Natural killer cell treated with Interleukin-12 subunit alpha and Interleukin-12 subunit beta and Interleukin-15 and Interleukin-18, amount 100 ng/mL, for 72 hours (primary cell): ENCODE measurements at regions not wholly inside any gene's neighbourhood (a gene's known extent, or its start where the extent isn't known, plus 50 kb on each side); places are given as distances from the start of the nearest gene placed in this dataset.

Experiments
- ATAC-seq, 2 donors: fragments of 150-1000 bp; cut with Tn5 transposase in 1 of 2; sonication (Bioruptor Pico), chemical (Tn5 transposase) in 1 of 2; 2 replicates each; pipeline ENCODE4 v1.10.0; 2021
- DNase-seq: peaks from one replicate; pipeline ENCODE4 v3.0.0; 2022; ENCODE audit warnings: low spot score
- H3K27ac Mint-ChIP-seq, 2 donors: 1 replicate in 1 of 2; 2 replicates in 1 of 2; pipeline ENCODE4 v1.8.0; 2022; ENCODE audit warnings: mixed read lengths in 2 of 2, mild to moderate bottlenecking in 1 of 2, moderate library complexity in 1 of 2
- H3K27me3 Mint-ChIP-seq, 2 donors: 1 replicate in 1 of 2; 2 replicates in 1 of 2; pipeline ENCODE4 v1.8.0; 2022; ENCODE audit warnings: mixed read lengths in 2 of 2
- H3K36me3 Mint-ChIP-seq: one replicate; pipeline ENCODE4 v1.8.0; 2022; ENCODE audit warnings: mixed read lengths
- H3K4me1 Mint-ChIP-seq, 2 donors: 1 replicate in 1 of 2; 2 replicates in 1 of 2; pipeline ENCODE4 v1.8.0; 2022; ENCODE audit warnings: low read depth in 2 of 2, mixed read lengths in 2 of 2, mild to moderate bottlenecking in 1 of 2
- H3K4me3 Mint-ChIP-seq: one replicate; pipeline ENCODE4 v1.8.0; 2022; ENCODE audit warnings: mixed read lengths
- H3K9me3 Mint-ChIP-seq: 2 replicates; pipeline ENCODE4 v1.8.0; 2022; ENCODE audit warnings: mixed read lengths

DNA sequence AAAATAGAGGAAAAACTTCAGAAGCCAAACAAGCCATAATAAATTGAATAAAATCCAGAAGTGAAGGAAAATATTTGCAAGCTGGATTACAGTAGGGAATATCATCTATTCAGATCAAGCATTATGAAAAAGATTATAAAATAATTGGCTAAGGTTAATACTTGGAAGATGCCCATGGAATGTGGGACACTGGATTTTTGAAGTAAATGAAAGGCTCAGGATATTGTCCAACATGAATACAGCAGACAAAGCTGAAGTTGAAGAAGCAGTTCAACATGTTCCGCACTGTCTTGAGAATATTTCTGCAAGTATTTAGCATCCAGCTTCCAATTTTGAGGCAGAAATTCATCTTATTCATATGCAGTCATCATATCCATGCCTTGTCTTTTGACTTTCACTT is 1278.4 kb upstream of the GJE1 start:
- Mint-ChIP-seq H3K4me3 (no peak overlapping the region), H3K9me3 (no peaks in the 10 kb centered on the region), H3K36me3 (no peaks in the 10 kb centered on the region), H3K27me3 (no peaks in the 10 kb centered on the region), H3K4me1 (no peaks in the 10 kb centered on the region), H3K27ac (no peak overlapping the region)
- no peak for ATAC-seq
- no peak for DNase-seq

DNA sequence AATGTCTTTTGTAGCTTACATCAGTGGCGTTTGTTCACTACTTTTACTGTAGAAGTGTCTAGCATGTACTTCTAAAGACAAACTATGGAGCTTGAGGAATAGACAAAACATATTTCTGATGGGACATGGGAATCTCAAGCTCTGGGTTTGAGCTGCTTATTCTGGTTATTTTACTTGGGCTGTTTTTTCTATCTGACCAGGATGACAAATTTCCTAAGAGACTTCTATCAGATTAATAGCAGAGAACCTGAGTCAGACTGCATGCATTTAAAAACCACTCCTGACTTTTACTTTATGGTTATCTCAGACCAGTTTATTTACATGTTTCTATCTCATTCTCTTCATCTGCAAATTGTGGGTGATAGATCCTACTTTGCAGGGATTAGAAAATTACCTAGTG is 1282.3 kb upstream of the GJE1 start:
- no peak for DNase-seq
- Mint-ChIP-seq H3K27me3 (no peaks in the 10 kb centered on the region), H3K36me3 (no peaks in the 10 kb centered on the region), H3K4me3 (no peak overlapping the region), H3K27ac (no peak overlapping the region), H3K9me3 (no peaks in the 10 kb centered on the region), H3K4me1 (no peaks in the 10 kb centered on the region)
- no peak for ATAC-seq

DNA sequence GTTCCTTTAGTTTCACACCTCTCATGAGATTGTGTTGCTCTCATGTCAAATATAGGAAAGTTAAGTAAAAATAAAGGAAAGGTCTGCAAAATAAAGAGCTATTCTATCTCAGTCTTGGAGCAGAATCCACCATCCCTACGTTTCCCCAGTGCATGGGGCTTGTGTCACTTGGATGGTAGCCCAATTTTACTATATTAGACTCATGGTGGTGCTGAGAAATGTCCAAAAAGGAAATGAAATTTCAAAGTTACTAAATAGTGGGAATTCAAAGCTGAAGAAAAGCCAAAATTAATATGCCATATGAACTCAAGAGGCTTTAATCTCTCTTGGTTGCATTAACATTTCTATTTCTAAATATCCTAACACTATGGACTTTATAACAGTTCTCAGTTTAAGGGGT is 1283.3 kb upstream of the GJE1 start:
- ATAC-seq = no peak
- DNase-seq = no peak
- Mint-ChIP-seq H3K4me3 (no peak overlapping the region), H3K27ac (no peak overlapping the region), H3K4me1 (no peaks in the 10 kb centered on the region), H3K27me3 (no peaks in the 10 kb centered on the region), H3K36me3 (no peaks in the 10 kb centered on the region), H3K9me3 (peaks cover 3% of the 10 kb centered on the region)

DNA sequence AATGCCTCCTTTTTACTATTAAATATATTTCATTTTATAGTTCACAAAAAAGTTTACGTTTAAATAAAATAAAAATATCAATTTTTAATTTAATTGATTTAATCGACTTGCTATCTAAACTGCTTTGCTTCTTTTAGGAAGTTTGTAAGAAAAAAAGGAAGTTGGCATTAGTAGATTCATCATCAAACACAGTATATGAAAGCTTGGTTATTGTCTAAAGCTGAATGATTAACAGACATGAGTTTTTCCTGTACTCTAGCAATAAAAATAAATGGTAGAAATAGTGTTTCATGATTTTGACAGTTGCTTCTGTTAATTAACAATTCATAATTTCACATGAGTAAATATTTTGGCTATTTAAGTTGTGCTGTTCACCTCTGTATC is 1285.5 kb upstream of the GJE1 start:
- Mint-ChIP-seq H3K27ac (no peak overlapping the region), H3K9me3 (peaks cover 7% of the 10 kb centered on the region), H3K4me3 (no peak overlapping the region), H3K27me3 (no peaks in the 10 kb centered on the region), H3K36me3 (no peaks in the 10 kb centered on the region), H3K4me1 (no peaks in the 10 kb centered on the region)
- DNase-seq (no peak), ATAC-seq (no peak)

DNA sequence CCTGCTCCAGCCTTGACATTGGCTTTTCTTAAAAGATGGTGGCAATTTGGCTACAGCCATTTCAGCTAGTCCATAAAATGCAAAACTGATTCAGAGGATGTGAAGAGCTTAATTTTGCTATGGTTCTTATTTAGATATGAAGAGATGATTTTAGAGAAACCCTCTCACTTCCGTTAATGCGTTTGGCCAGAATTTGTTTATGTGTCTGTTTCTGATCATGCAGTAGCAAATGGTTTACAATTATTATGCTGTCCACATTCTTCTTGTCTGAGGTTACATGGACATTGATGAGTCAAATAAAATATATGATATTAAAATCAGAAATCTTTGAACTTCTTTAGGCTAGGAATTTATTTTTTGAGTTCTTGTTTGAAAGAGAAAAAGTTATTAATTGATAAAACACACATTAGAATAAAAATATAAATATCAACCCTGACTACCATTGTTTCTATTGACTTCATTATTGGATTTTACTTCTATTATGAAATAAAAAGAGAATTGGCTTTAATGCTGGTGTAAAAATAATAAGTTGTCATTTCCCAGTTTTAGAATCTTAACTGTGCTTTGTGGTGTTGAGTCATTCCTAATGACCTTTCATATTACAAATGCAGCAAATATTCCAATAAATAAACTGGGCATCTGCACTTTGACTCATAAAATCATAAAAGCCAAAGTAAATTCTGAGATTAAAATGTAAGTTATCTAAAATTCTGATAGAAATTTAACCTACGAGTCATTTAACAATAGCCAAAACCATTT is 1286.0 kb upstream of the GJE1 start:
- DNase-seq (no peak), ATAC-seq (no peak)
- H3K27me3 Mint-ChIP-seq = no peaks in the 10 kb centered on the region
- H3K9me3 Mint-ChIP-seq = peaks cover 7% of the 10 kb centered on the region
- no peaks in the 10 kb centered on the region for H3K4me1 Mint-ChIP-seq
- H3K27ac Mint-ChIP-seq = no peak overlapping the region
- H3K4me3 Mint-ChIP-seq = no peak overlapping the region
- H3K36me3 Mint-ChIP-seq = no peaks in the 10 kb centered on the region

DNA sequence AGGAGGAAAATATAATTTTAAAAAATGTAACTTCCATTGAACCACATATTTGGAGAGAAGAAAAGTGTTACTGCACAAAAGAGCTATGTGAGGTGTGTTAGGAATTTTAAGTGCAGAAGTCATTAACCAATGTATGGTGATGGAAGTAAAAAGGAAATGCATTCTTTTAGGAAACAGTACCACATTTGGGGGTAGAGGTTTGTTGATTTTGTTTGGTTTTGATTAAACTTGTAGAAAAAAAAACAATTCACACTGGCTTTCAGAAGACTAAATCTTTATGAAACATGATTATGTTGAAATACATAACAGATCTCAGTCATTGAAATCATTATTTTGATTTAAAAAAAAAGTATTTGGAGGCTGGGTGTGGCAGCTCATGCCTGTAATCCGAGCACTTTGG is 1287.0 kb upstream of the GJE1 start:
- Mint-ChIP-seq H3K36me3 (no peaks in the 10 kb centered on the region), H3K27me3 (no peaks in the 10 kb centered on the region), H3K27ac (no peak overlapping the region), H3K4me3 (no peak overlapping the region), H3K4me1 (no peaks in the 10 kb centered on the region), H3K9me3 (peaks cover 7% of the 10 kb centered on the region)
- DNase-seq (no peak), ATAC-seq (no peak)

DNA sequence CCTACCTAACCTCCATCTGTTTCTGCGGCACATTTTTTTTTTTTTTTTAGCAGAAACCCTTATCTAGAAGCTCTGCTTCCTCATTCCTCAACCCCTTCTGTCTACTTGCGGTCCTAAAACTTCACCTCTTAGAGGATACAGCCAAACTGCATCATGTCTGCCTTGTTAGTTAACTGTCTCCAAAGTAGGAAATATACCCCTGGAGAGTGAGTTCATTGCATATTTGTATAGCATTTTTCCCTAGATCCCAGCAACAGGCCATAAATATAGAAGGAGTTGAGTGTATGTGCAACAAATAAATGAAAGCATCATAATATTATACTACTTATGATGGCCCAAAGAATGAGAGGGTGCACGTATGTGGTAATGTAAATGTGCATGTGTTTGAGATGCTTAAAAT is 1288.6 kb upstream of the GJE1 start:
- Mint-ChIP-seq H3K4me3 (no peak overlapping the region), H3K36me3 (no peaks in the 10 kb centered on the region), H3K4me1 (no peaks in the 10 kb centered on the region), H3K27ac (no peak overlapping the region), H3K9me3 (peaks cover 7% of the 10 kb centered on the region), H3K27me3 (no peaks in the 10 kb centered on the region)
- DNase-seq = no peak
- no peak for ATAC-seq

DNA sequence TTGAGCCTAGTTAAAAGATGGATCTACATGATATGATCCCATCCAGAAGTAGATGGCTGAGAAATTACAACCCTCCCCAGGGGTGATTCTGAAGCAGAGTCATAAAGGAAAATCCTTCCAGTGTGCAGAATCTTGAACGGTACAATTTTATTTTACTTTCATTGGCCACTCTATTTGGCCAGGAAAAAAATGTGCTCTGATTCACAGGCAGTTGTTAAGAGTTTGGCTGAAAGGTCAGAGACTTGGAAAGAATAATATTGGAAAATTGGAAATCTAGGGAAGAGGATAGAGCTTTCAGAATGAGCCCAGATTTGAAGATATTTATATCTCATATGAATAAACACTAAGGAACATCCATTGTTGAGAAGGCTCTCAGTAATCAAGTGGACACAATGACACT is 1299.3 kb upstream of the GJE1 start:
- DNase-seq (no peak), ATAC-seq (no peak)
- H3K9me3 Mint-ChIP-seq = no peaks in the 10 kb centered on the region
- H3K4me3 Mint-ChIP-seq = no peak overlapping the region
- H3K27ac Mint-ChIP-seq = no peak overlapping the region
- H3K27me3 Mint-ChIP-seq = no peaks in the 10 kb centered on the region
- no peaks in the 10 kb centered on the region for H3K36me3 Mint-ChIP-seq
- no peaks in the 10 kb centered on the region for H3K4me1 Mint-ChIP-seq

DNA sequence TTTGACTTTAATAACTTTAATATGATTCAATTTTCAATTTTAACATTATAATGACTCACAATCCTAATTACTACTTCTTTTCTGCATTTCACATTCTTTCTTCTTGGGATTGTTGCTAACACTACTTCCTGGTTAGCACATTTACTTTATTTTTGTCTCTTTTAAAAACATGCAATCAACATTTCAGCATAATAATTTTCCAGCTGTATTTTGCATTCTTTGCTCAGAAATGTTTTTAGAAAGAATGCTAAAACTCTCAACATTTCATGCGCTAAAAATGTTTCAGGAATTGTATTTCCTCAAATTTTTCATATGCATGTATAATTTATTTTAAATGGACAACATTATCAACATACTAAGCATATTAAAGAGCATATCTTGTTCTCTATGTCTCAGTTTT is 1302.1 kb upstream of the GJE1 start:
- Mint-ChIP-seq H3K27me3 (no peaks in the 10 kb centered on the region), H3K27ac (no peak overlapping the region)

DNA sequence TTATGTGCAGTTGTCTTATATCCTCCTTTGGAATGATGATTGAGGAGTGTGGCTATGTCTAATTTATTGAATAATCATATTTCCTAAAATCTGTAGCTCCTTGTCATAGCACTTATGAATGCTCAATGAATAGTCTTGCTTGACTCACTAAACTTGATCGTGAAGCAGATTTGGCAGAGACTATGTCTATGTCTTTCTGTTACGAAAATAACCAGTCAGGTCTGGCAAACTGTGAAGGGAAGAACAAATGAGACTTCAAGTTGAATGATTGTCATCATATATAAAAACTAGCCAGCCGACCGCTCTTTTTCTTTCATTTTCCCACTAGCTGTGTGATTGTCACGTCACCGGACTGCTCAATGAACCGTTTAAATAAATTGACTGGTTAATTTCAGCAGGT is 1303.9 kb upstream of the GJE1 start:
- H3K27ac Mint-ChIP-seq = no peak overlapping the region
- no peak overlapping the region for H3K4me3 Mint-ChIP-seq
- H3K36me3 Mint-ChIP-seq = no peaks in the 10 kb centered on the region
- H3K27me3 Mint-ChIP-seq = no peaks in the 10 kb centered on the region
- no peaks in the 10 kb centered on the region for H3K4me1 Mint-ChIP-seq
- H3K9me3 Mint-ChIP-seq = no peaks in the 10 kb centered on the region
- DNase-seq (no peak), ATAC-seq (no peak)

More for the DNA sequence above, 1302.1 kb upstream of the GJE1 start:
- DNase-seq = no peak
- ATAC-seq = no peak
- Mint-ChIP-seq H3K36me3 (no peaks in the 10 kb centered on the region), H3K9me3 (no peaks in the 10 kb centered on the region), H3K4me1 (no peaks in the 10 kb centered on the region), H3K4me3 (no peak overlapping the region)

DNA sequence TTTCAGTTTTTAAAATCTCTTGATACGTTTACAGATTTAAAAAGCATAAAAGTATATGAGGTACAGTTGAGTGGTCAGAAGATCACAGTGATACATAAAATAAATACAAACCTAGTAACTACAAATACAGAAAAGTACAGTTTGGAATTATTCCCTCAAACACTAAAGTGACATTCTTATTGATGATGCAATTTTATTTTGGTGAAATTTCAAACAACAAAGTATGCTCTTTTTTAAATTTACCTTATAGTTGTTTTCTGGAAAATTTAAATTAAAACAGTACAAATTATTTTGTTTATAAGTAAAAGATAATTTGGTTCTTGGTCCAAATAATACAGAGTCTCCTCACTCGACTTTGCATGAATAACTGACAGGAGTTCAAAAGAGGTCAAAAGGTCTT is 1305.1 kb upstream of the GJE1 start:
- ATAC-seq (no peak), DNase-seq (no peak)
- H3K9me3 Mint-ChIP-seq = no peaks in the 10 kb centered on the region
- no peak overlapping the region for H3K4me3 Mint-ChIP-seq
- H3K27ac Mint-ChIP-seq = no peak overlapping the region
- H3K4me1 Mint-ChIP-seq = no peaks in the 10 kb centered on the region
- H3K27me3 Mint-ChIP-seq = no peaks in the 10 kb centered on the region
- H3K36me3 Mint-ChIP-seq = no peaks in the 10 kb centered on the region

DNA sequence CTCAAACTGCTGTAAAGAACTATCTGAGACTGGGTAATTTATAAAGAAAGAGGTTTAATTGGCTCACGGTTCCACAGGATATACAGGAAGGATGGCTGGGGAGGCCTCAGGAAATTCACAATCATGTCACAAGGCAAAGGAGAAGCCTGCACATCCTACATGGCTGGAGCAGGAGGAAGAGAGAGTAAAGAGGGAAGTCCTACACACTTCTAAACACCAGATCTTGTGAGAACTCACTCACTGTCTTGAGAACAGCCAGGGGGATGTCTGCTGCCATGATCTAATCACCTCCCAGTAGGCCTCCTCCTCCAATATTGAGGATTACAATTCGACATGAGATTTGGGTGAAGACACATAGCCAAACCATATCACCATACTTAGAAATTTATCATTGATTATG is 1307.0 kb upstream of the GJE1 start:
- Mint-ChIP-seq H3K27me3 (no peaks in the 10 kb centered on the region), H3K9me3 (no peaks in the 10 kb centered on the region), H3K4me3 (no peak overlapping the region), H3K36me3 (no peaks in the 10 kb centered on the region), H3K27ac (no peak overlapping the region), H3K4me1 (no peaks in the 10 kb centered on the region)
- ATAC-seq (no peak), DNase-seq (no peak)

DNA sequence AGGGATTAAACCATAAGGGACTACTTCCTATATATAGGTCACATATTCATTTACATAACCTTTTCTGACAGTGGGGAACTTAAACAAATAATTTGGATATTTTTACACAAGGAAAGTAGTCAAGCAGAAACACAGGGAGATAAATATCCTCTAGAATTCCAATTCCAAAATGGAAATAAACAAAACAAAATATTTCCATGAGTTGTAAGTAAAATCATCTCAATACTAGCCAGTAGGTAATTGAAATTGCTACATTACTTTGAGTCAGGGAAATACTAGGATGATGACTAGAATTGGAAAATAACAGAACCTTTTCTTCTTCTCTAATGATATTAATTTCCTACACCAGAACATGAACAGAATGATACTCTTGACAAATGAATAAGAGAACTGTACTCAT is 1308.1 kb upstream of the GJE1 start:
- Mint-ChIP-seq H3K9me3 (no peaks in the 10 kb centered on the region), H3K27me3 (no peaks in the 10 kb centered on the region), H3K4me1 (no peaks in the 10 kb centered on the region), H3K4me3 (no peak overlapping the region), H3K27ac (no peak overlapping the region), H3K36me3 (no peaks in the 10 kb centered on the region)
- DNase-seq (no peak), ATAC-seq (no peak)

DNA sequence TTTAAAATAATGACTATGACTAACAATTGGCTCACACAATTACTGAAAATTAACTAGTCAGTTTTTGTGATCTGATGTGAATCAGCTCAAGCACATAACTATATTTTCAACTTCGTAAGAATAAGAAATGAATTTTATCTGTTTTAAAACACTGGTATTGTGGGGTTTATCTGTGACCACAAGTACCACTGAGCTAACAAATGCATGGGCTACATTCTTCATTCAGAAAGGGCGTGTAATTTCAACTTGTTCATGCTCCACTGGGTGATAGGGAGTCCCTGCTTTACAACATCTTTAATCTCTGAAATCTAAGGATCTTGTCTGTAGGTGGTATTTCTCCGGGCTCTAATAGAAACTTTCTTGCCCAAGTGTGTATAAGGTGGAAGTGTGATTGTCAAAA is 1311.5 kb upstream of the GJE1 start:
- no peaks in the 10 kb centered on the region for H3K4me1 Mint-ChIP-seq
- ATAC-seq (no peak), DNase-seq (no peak)
- H3K4me3 Mint-ChIP-seq = no peak overlapping the region
- no peaks in the 10 kb centered on the region for H3K36me3 Mint-ChIP-seq
- no peak overlapping the region for H3K27ac Mint-ChIP-seq
- no peaks in the 10 kb centered on the region for H3K27me3 Mint-ChIP-seq
- H3K9me3 Mint-ChIP-seq = peaks cover 2% of the 10 kb centered on the region

DNA sequence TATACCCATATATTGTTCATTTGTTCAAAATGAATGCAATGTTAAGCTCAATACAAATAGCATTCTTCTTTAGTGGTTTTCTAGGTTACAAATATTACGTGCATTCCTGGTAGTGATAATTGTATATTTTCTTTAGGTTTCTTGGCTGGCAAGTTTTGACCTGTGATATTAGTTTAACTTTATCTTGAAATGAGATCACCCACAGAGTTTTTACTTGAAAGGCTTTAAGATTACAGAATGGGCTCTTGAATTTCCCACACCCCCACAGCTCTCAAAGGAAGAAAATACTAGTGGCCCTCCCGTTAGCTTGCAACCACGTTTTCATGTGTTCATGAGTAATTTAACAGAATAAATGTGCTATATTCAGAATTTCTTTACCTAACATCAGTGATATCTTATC is 1315.5 kb upstream of the GJE1 start:
- Mint-ChIP-seq H3K4me1 (no peaks in the 10 kb centered on the region), H3K27ac (no peak overlapping the region), H3K4me3 (no peak overlapping the region), H3K36me3 (no peaks in the 10 kb centered on the region), H3K9me3 (peaks cover 2% of the 10 kb centered on the region), H3K27me3 (no peaks in the 10 kb centered on the region)
- DNase-seq (no peak), ATAC-seq (no peak)
